ENCODE measurements at regions not wholly inside any gene's neighbourhood (a gene's known extent, or its start where the extent isn't known, plus 50 kb on each side); places are given as distances from the start of the nearest gene placed in this dataset.

- Histone ChIP-seq H2AK5ac (ENCODE audit: low read depth, low read length) (no peak overlapping the region), H3K79me1 (ENCODE audit: low read depth, low read length) (no peaks in the 10 kb centered on the region), H4K8ac (ENCODE audit: extremely low read depth, insufficient read depth, low read length) (no peak overlapping the region), H2BK12ac (ENCODE audit: low read depth, low read length) (no peak overlapping the region), H3K4me1 (replicated peaks in 1 of 4; ENCODE audit: control insufficient read depth in 3 of 4, insufficient read depth in 4 of 4, low read length in 3 of 4) (no peaks in the 10 kb centered on the region), H3K4me3 (ENCODE audit: extremely low read depth in 1 of 4, insufficient read depth in 2 of 4, low read depth in 3 of 4, low read length in 4 of 4) (no peak overlapping the region), H3K27ac (ENCODE audit: low read depth, low read length) (no peak overlapping the region), H2BK5ac (ENCODE audit: low read depth, low read length) (no peak overlapping the region), H3K4ac (replicated peaks; ENCODE audit: insufficient read length, low read depth, low read length) (no peak overlapping the region), H2AFZ (ENCODE audit: low read length) (peak overlapping the region; percentile 49; the same call in 1 of the 2 replicates), H3K14ac (ENCODE audit: insufficient read length) (no peak overlapping the region), H2BK15ac (ENCODE audit: low read length) (no peak overlapping the region), H2BK120ac (replicated peaks; ENCODE audit: low read depth, low read length) (no peak overlapping the region), H3K56ac (replicated peaks; ENCODE audit: insufficient read length, low read depth, low read length) (no peak overlapping the region), H3K9me3 (ENCODE audit: insufficient read depth in 2 of 2, low read depth in 1 of 2, low read length in 1 of 2) (peaks cover 0 to 3% of the 10 kb centered on the region in 2 experiments; a peak in 2 of 4 replicates), H3K4me2 (ENCODE audit: insufficient read depth in 1 of 2, low read depth in 2 of 2, low read length in 2 of 2) (no peak overlapping the region), H3K23me2 (ENCODE audit: low read depth, low read length) (no peaks in the 10 kb centered on the region), H3K36me3 (ENCODE audit: control insufficient read depth in 2 of 4, insufficient read depth in 4 of 4, low read length in 3 of 4) (no peaks in the 10 kb centered on the region), H4K5ac (ENCODE audit: insufficient read length, low read depth, low read length) (no peak overlapping the region), H4K20me1 (replicated peaks in 1 of 2; ENCODE audit: control insufficient read depth in 1 of 2, insufficient read depth in 2 of 2, low read length in 2 of 2) (no peaks in the 10 kb centered on the region), H3K79me2 (ENCODE audit: control insufficient read depth in 1 of 2, insufficient read depth in 2 of 2, low read length in 2 of 2) (no peaks in the 10 kb centered on the region), H2BK20ac (ENCODE audit: low read length) (no peak overlapping the region), H3K9ac (replicated peaks in 1 of 4; ENCODE audit: extremely low read depth in 1 of 4, low read depth in 3 of 4, low read length in 3 of 4) (no peak overlapping the region), H4K91ac (replicated peaks; ENCODE audit: insufficient read length, low read length) (no peak overlapping the region), H3K27me3 (replicated peaks in 1 of 4; ENCODE audit: control insufficient read depth in 3 of 4, extremely low read depth in 1 of 4, insufficient read depth in 3 of 4, low read length in 3 of 4) (no peaks in the 10 kb centered on the region), H3K23ac (ENCODE audit: insufficient read length) (no peak overlapping the region), H3K18ac (ENCODE audit: extremely low read depth, low read length) (no peak overlapping the region)
- TF ChIP-seq RFX5 (IDR thresholded peaks at IDR 0.05; ENCODE audit: borderline replicate concordance, low read depth, low read length) (no peak), CEBPB (IDR thresholded peaks at IDR 0.05; ENCODE audit: low read depth, low read length) (peak; percentile 54), SIRT6 (IDR thresholded peaks at IDR 0.05; ENCODE audit: low read length) (no peak), ATF3 (IDR thresholded peaks at IDR 0.05; ENCODE audit: insufficient read depth, low read depth, low read length) (peak; percentile 41; the same call in 1 of the 2 replicates), RAD21 (IDR thresholded peaks at IDR 0.05 in 1 of 2, conservative IDR thresholded peaks at IDR 0.05 in 1 of 2; ENCODE audit: low read depth in 2 of 2, low read length in 2 of 2) (peak; percentile 100), CTCF (IDR thresholded peaks at IDR 0.05; ENCODE audit: control extremely low read depth in 1 of 3, insufficient read depth in 1 of 3, low read depth in 1 of 3, low read length in 3 of 3) (peak in 2 of 3 experiments; percentile 99 to 100; a peak in 3 of 4 replicates)
- 64% methylated on average over 4 of the region's 4 CpGs; no CpG with 5 or more reads in 1 of the 2 experiments for WGBS, 2 experiments (ENCODE audit: extremely low coverage in 1 of 2, insufficient coverage in 1 of 2, insufficient read length in 1 of 2, insufficient replicate concordance in 2 of 2, low coverage in 1 of 2, low lambda C conversion rate in 2 of 2, missing lambda C conversion rate in 1 of 2)
- peak; percentile 99 for FAIRE-seq
- POLR2A ChIA-PET (ENCODE audit: partially characterized antibody) = interaction anchor here (0.7 kb wide), 1 partner anchor 171 kb away, joined by 3 read pairs; no protein-coding TSS in a partner anchor
- DNase-seq (ENCODE audit: low read depth in 1 of 2, low spot score in 2 of 2) = peak; percentile 36 to 93
- CTCF ChIA-PET (ENCODE audit: partially characterized antibody) = interaction anchor here (0.6 to 8.7 kb wide), 38 partner anchors 8 to 642 kb away, joined by 3 to 68 read pairs (median 4); no protein-coding TSS in a partner anchor
Measured at GRCh38 chr13:48769107-48769704, 115.5 kb downstream of the CYSLTR2 start.
